MM.1S (cell line): ENCODE measurements at regions not wholly inside any gene's neighbourhood (a gene's known extent, or its start where the extent isn't known, plus 50 kb on each side); places are given as distances from the start of the nearest gene placed in this dataset.

Experiments
- DNase-seq: peaks from one replicate; pipeline ENCODE4 v3.0.0-alpha.2; 2015
- H2AFZ ChIP-seq: fragments of 300-600 bp; sonication (generic); 2 replicates; pipeline ENCODE4 v1.6.0; 2016; ENCODE audit warnings: antibody characterized with exemption, low read length
- H3F3A ChIP-seq: fragments of 300-600 bp; sonication (generic); 2 replicates; pipeline ENCODE4 v1.6.1; 2016; ENCODE audit warnings: mild to moderate bottlenecking, antibody characterized with exemption, low read length, moderate library complexity, mixed read lengths; ENCODE audit not compliant: insufficient read depth
- H3K27ac ChIP-seq: fragments of 300-600 bp; sonication (generic); 2 replicates; pipeline ENCODE4 v1.5.1; 2016; ENCODE audit warnings: mild to moderate bottlenecking, low read length
- H3K27me3 ChIP-seq: fragments of 300-600 bp; sonication (generic); replicated peaks from 2 replicates; pipeline ENCODE4 v1.6.0; 2016; ENCODE audit warnings: low read length; ENCODE audit not compliant: insufficient read depth
- H3K36me3 ChIP-seq: fragments of 300-600 bp; sonication (generic); replicated peaks from 2 replicates; pipeline ENCODE4 v1.6.1; 2016; ENCODE audit warnings: mild to moderate bottlenecking, low read length, mixed read lengths; ENCODE audit not compliant: insufficient read depth
- H3K4me1 ChIP-seq: fragments of 300-600 bp; sonication (generic); 2 replicates; pipeline ENCODE4 v1.6.1; 2016; ENCODE audit warnings: low read length, mixed read lengths
- H3K4me2 ChIP-seq: fragments of 300-600 bp; sonication (generic); 2 replicates; pipeline ENCODE4 v1.6.0; 2016; ENCODE audit warnings: low read depth, low read length
- H3K4me3 ChIP-seq: fragments of 300-600 bp; sonication (generic); 2 replicates; pipeline ENCODE4 v1.5.1; 2016; ENCODE audit warnings: low read length, mixed read lengths
- H3K79me2 ChIP-seq: fragments of 300-600 bp; sonication (generic); 2 replicates; pipeline ENCODE4 v1.6.1; 2016; ENCODE audit warnings: mixed run types, low read length, mixed read lengths
- H3K9ac ChIP-seq: fragments of 300-600 bp; sonication (generic); 2 replicates; pipeline ENCODE4 v1.6.1; 2016; ENCODE audit warnings: low read length, mixed read lengths
- H3K9me2 ChIP-seq: fragments of 300-600 bp; sonication (generic); replicated peaks from 2 replicates; pipeline ENCODE4 v1.6.1; 2016; ENCODE audit warnings: mild to moderate bottlenecking, low read length, mixed read lengths; ENCODE audit not compliant: insufficient read depth
- H3K9me3 ChIP-seq: fragments of 300-600 bp; sonication (generic); replicated peaks from 2 replicates; pipeline ENCODE4 v1.6.1; 2016; ENCODE audit warnings: mild to moderate bottlenecking, low read length, mixed read lengths; ENCODE audit not compliant: insufficient read depth
- H4K20me1 ChIP-seq: fragments of 300-600 bp; sonication (generic); 2 replicates; pipeline ENCODE4 v1.6.1; 2016; ENCODE audit warnings: mild to moderate bottlenecking, low read length, moderate library complexity, mixed read lengths; ENCODE audit not compliant: insufficient read depth
- CTCF ChIP-seq: fragments of 300-600 bp; sonication (generic); IDR thresholded peaks from 2 replicates; pipeline ENCODE4 v1.5.1; 2016; ENCODE audit warnings: antibody characterized with exemption, low read length, mixed read lengths
- EZH2 ChIP-seq: fragments of 300-600 bp; sonication (generic); optimal IDR thresholded peaks from 2 replicates; pipeline ENCODE3; 2017; ENCODE audit warnings: low read depth, mild to moderate bottlenecking, antibody characterized with exemption, low read length, mixed read lengths
- EZH2phosphoT487 ChIP-seq: fragments of 300-600 bp; sonication (generic); IDR thresholded peaks from 2 replicates; pipeline ENCODE4 v1.6.1; 2018; ENCODE audit warnings: antibody characterized with exemption, low read length

- no peaks in the 10 kb centered on the region for H3K79me2 ChIP-seq
- no peaks in the 10 kb centered on the region for H3K27me3 ChIP-seq
- H3K9me3 ChIP-seq, result no peaks in the 10 kb centered on the region; the same call in 1 of the 2 replicates
- H3K4me2 ChIP-seq, result no peak overlapping the region
- no peaks in the 10 kb centered on the region for H4K20me1 ChIP-seq
- H3K9me2 ChIP-seq, result no peaks in the 10 kb centered on the region
- no peaks in the 10 kb centered on the region for H3K36me3 ChIP-seq
- peak overlapping the region; percentile 76; the same call in 1 of the 2 replicates for H3K27ac ChIP-seq
- peaks cover 43% of the 10 kb centered on the region for H3K4me1 ChIP-seq
- DNase-seq, result no peak
- H3K4me3 ChIP-seq, result no peak overlapping the region
- peaks cover 18% of the 10 kb centered on the region for H3F3A ChIP-seq
- TF ChIP-seq CTCF (no peak), EZH2phosphoT487 (no peak), EZH2 (no peak)
- no peak overlapping the region for H2AFZ ChIP-seq
- no peak overlapping the region for H3K9ac ChIP-seq
Observed at GRCh38 chr2:239768031-239768790, 256.9 kb downstream of the NDUFA10 start.

- Histone ChIP-seq H3K4me1 (peaks cover 43% of the 10 kb centered on the region), H4K20me1 (no peaks in the 10 kb centered on the region), H3K27ac (peak overlapping the region; percentile 76), H3K27me3 (no peaks in the 10 kb centered on the region), H3K9me2 (no peaks in the 10 kb centered on the region), H3K9me3 (no peaks in the 10 kb centered on the region; the same call in 1 of the 2 replicates), H3F3A (peaks cover 18% of the 10 kb centered on the region), H3K4me2 (peak overlapping the region; percentile 19; the same call in 1 of the 2 replicates), H3K9ac (peak overlapping the region; percentile 23; the same call in 1 of the 2 replicates), H3K79me2 (no peaks in the 10 kb centered on the region), H2AFZ (peak overlapping the region; percentile 53; the same call in 1 of the 2 replicates), H3K4me3 (no peak overlapping the region), H3K36me3 (no peaks in the 10 kb centered on the region)
- DNase-seq, result peak; percentile 69
- TF ChIP-seq EZH2 (no peak), CTCF (no peak), EZH2phosphoT487 (no peak)
Observed at GRCh38 chr2:239767021-239767905, 257.9 kb downstream of the NDUFA10 start.

GRCh38 chr2:239765911-239766310 lies 259.2 kb downstream of the NDUFA10 start:
- peaks cover 13% of the 10 kb centered on the region; the same call in 1 of the 2 replicates for H3F3A ChIP-seq
- no peaks in the 10 kb centered on the region for H3K79me2 ChIP-seq
- H3K27ac ChIP-seq, result no peak overlapping the region
- H3K36me3 ChIP-seq, result no peaks in the 10 kb centered on the region
- H3K9me2 ChIP-seq, result no peaks in the 10 kb centered on the region
- H3K9me3 ChIP-seq, result no peaks in the 10 kb centered on the region
- H3K4me2 ChIP-seq, result no peak overlapping the region
- H4K20me1 ChIP-seq, result no peaks in the 10 kb centered on the region
- no peak for DNase-seq
- H3K27me3 ChIP-seq, result no peaks in the 10 kb centered on the region
- no peak overlapping the region for H3K4me3 ChIP-seq
- no peak overlapping the region for H2AFZ ChIP-seq
- H3K9ac ChIP-seq, result no peak overlapping the region
- TF ChIP-seq EZH2phosphoT487, result no peak
- peaks cover 36% of the 10 kb centered on the region for H3K4me1 ChIP-seq
